Endothelial cell of umbilical vein (primary cell): ENCODE measurements at regions not wholly inside any gene's neighbourhood (a gene's known extent, or its start where the extent isn't known, plus 50 kb on each side); places are given as distances from the start of the nearest gene placed in this dataset.
"Not testable (repeated sequence)": the region's sequence is repeated elsewhere in the genome, so short reads cannot be mapped to it uniquely, and the experiment has no call there.

Experiments
- BruUV-seq: library from RNA; stranded (reverse); fragments of 400-500 nt; replicated peaks from 2 replicates; lab custom pipeline; 2021; lab: Mats Ljungman, UMichigan
- CTCF ChIA-PET: fragments of 300-600, 350-600 bp; sonication (Branson Sonifier 250); formaldehyde crosslinking; loops from one replicate; lab custom pipeline; 2021; ENCODE audit warnings: antibody characterized with exemption, inconsistent platforms; lab: Charles Lee
- POLR2A ChIA-PET: fragments of 300-600, 350-600 bp; sonication (Branson Sonifier 250); formaldehyde crosslinking; loops from one replicate; lab custom pipeline; 2021; ENCODE audit warnings: antibody characterized with exemption, inconsistent platforms; lab: Charles Lee
- DNase-seq: peaks from one replicate; pipeline ENCODE4 v3.0.0-alpha.2; 2011; ENCODE audit warnings: low read depth, low spot score
- FAIRE-seq: peaks from 2 replicates; lab custom pipeline; 2011; peaks lifted over from hg19 to GRCh38; lab: Jason Lieb, UNC
- H2AFZ ChIP-seq: 2 replicates; pipeline ENCODE4 v1.6.0; 2012; ENCODE audit warnings: low read depth, low read length, control low read depth, inconsistent platforms
- H3K27ac ChIP-seq: 2 replicates; pipeline ENCODE4 v1.5.1; 2011; ENCODE audit warnings: low read depth, mild to moderate bottlenecking, control low read depth, low read length, moderate library complexity; ENCODE audit not compliant: insufficient read depth
- H3K27me3 ChIP-seq, 2 experiments: 2 replicates each; pipeline versions ENCODE4 v1.6.0 to v1.6.1; 2011; ENCODE audit warnings: low read length in 2 of 2, mixed read lengths in 1 of 2; ENCODE audit not compliant: control insufficient read depth in 2 of 2, insufficient read depth in 2 of 2
- H3K36me3 ChIP-seq, 2 experiments: 2 replicates in 1 of 2; 3 replicates in 1 of 2; pipeline ENCODE4 v1.5.1; 2011; ENCODE audit warnings: low read length in 2 of 2, mild to moderate bottlenecking in 1 of 2, moderate library complexity in 1 of 2; ENCODE audit not compliant: control insufficient read depth in 2 of 2, insufficient read depth in 2 of 2; ENCODE audit errors: extremely low read depth in 1 of 2
- H3K4me1 ChIP-seq: 3 replicates; pipeline ENCODE4 v1.5.1; 2011; ENCODE audit warnings: mild to moderate bottlenecking, low read length; ENCODE audit not compliant: control insufficient read depth, insufficient read depth; ENCODE audit errors: extremely low read depth
- H3K4me2 ChIP-seq: 2 replicates; pipeline ENCODE4 v1.6.1; 2011; ENCODE audit warnings: low read length, control low read depth, mixed read lengths; ENCODE audit not compliant: insufficient read depth
- H3K4me3 ChIP-seq, 3 experiments: fragments of 200-600 bp in 1 of 3; sonication (generic), shearing (Covaris generic) in 1 of 3; replicated peaks in 1 of 3; 2 replicates each; pipeline ENCODE4 v1.5.1; 2011 to 2016; ENCODE audit warnings: control low read depth in 3 of 3, low read length in 3 of 3, mild to moderate bottlenecking in 2 of 3, inconsistent platforms in 1 of 3, low read depth in 1 of 3, moderate library complexity in 1 of 3; ENCODE audit not compliant: insufficient read depth in 1 of 3
- H3K79me2 ChIP-seq: 2 replicates; pipeline ENCODE4 v1.6.0; 2012; ENCODE audit warnings: low read length, inconsistent platforms; ENCODE audit not compliant: control insufficient read depth, insufficient read depth
- H3K9ac ChIP-seq: replicated peaks from 2 replicates; pipeline ENCODE3; 2011; ENCODE audit warnings: low read length, control low read depth; ENCODE audit not compliant: insufficient read depth; ENCODE audit errors: extremely low read depth
- H3K9me1 ChIP-seq: replicated peaks from 3 replicates; pipeline ENCODE4 v1.6.0; 2011; ENCODE audit warnings: mild to moderate bottlenecking, low read length; ENCODE audit not compliant: control insufficient read depth, insufficient read depth; ENCODE audit errors: extremely low read depth
- H3K9me3 ChIP-seq: replicated peaks from 2 replicates; pipeline ENCODE4 v1.5.1; 2012; ENCODE audit warnings: low read length, inconsistent platforms; ENCODE audit not compliant: control insufficient read depth, insufficient read depth
- H4K20me1 ChIP-seq: replicated peaks from 2 replicates; pipeline ENCODE3; 2011; ENCODE audit warnings: mild to moderate bottlenecking, low read length; ENCODE audit not compliant: control insufficient read depth, insufficient read depth; ENCODE audit errors: extremely low read depth
- CTCF ChIP-seq, 2 donors: IDR thresholded peaks; 1 replicate in 1 of 2; 2 replicates in 1 of 2; pipeline ENCODE4 v1.5.1; 2011; ENCODE audit warnings: low read length in 2 of 2, mild to moderate bottlenecking in 2 of 2, moderate library complexity in 2 of 2, control low read depth in 1 of 2, inconsistent platforms in 1 of 2, low read depth in 1 of 2; ENCODE audit not compliant: insufficient read depth in 1 of 2; ENCODE audit errors: extremely low read depth in 1 of 2
- EZH2 ChIP-seq: IDR thresholded peaks from 2 replicates; pipeline ENCODE4 v1.6.1; 2012; ENCODE audit warnings: borderline replicate concordance, low read depth, mild to moderate bottlenecking, moderate library complexity, low read length, inconsistent platforms; ENCODE audit not compliant: severe bottlenecking
- FOS ChIP-seq: IDR thresholded peaks from 2 replicates; pipeline ENCODE4 v1.6.1; 2011; ENCODE audit warnings: mild to moderate bottlenecking, low read length, moderate library complexity, borderline replicate concordance; ENCODE audit not compliant: insufficient read depth
- GATA2 ChIP-seq: IDR thresholded peaks from 2 replicates; pipeline ENCODE4 v1.7.0; 2011; ENCODE audit warnings: low read depth, mild to moderate bottlenecking, moderate library complexity, mixed read lengths, low read length; ENCODE audit not compliant: insufficient read length, insufficient read depth
- JUN ChIP-seq: IDR thresholded peaks from 2 replicates; pipeline ENCODE4 v1.6.1; 2011; ENCODE audit warnings: borderline replicate concordance, low read depth; ENCODE audit not compliant: insufficient read length, insufficient read depth
- MAX ChIP-seq: IDR thresholded peaks from 2 replicates; pipeline ENCODE4 v1.6.1; 2011; ENCODE audit not compliant: insufficient read depth, insufficient read length
- MYC ChIP-seq: IDR thresholded peaks from one replicate; pipeline ENCODE4 v1.6.1; 2011; ENCODE audit warnings: mild to moderate bottlenecking, low read depth, low read length
- POLR2A ChIP-seq: IDR thresholded peaks from 2 replicates; pipeline ENCODE4 v1.6.1; 2012; ENCODE audit warnings: low read depth, mild to moderate bottlenecking, control low read depth, low read length
- POLR2AphosphoS5 ChIP-seq: IDR thresholded peaks from 2 replicates; pipeline ENCODE4 v1.6.1; 2012; ENCODE audit warnings: low read depth, mild to moderate bottlenecking, control low read depth, low read length, moderate library complexity; ENCODE audit not compliant: insufficient read depth
- dilution Hi-C: fragments of 300-500 bp; cut with MboI; formaldehyde crosslinking; loops from one replicate; pipeline ENCODE4 v1.15.0; 2019; ENCODE audit warnings: low sequenced_read_pairs; ENCODE audit not compliant: extremely low pct_ligation_motif_present
- intact Hi-C: fragments of 100-400 bp; cut with micrococcal nuclease; formaldehyde crosslinking; loops from one replicate; pipeline ENCODE4 v1.10.0; 2022

DNA sequence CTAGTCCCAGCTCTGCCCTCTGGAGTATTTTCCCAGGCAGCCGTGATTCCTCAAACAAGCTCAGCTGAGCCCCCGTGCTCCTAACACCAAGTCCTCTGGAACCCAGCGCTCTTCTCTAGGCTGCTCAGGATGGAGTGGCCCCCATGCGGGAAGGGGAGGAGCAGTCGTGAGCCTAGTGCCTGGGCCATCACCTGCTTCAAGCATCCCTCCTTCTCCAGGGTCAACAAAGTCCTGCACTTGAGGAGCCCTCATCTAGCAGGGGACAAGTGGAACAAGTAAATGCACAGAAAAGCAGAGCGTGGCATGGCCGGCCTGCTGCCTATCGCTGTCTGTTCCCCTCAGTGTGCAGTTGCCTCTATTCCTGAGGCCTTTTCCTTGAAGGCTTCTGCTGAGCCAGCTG, 168.6 kb downstream of the INHBB start:
- no peak overlapping the region for H3K4me2 ChIP-seq
- ChIA-PET CTCF (no interaction called here), POLR2A (no interaction called here)
- intact Hi-C loops (no loop called here), dilution Hi-C loops (no loop called here)
- no peak overlapping the region for H3K4me3 ChIP-seq
- H2AFZ ChIP-seq = no peak overlapping the region
- TF ChIP-seq EZH2 (no peak), FOS (no peak), MYC (no peak), GATA2 (no peak), MAX (no peak), CTCF (IDR thresholded peaks at IDR 0.05; ENCODE audit: extremely low read depth in 1 of 2, insufficient read depth in 1 of 2, low read depth in 1 of 2, low read length in 2 of 2) (no peak), JUN (no peak), POLR2AphosphoS5 (no peak), POLR2A (no peak)
- H3K4me1 ChIP-seq = no peaks in the 10 kb centered on the region
- no peak overlapping the region for H3K27ac ChIP-seq
- FAIRE-seq (no peak), DNase-seq (no peak)
- peaks cover 15 to 49% of the 10 kb centered on the region in 2 experiments for H3K27me3 ChIP-seq
- no peaks in the 10 kb centered on the region for H4K20me1 ChIP-seq
- no peaks in the 10 kb centered on the region for H3K36me3 ChIP-seq
- H3K9me1 ChIP-seq = no peaks in the 10 kb centered on the region
- H3K9me3 ChIP-seq = no peaks in the 10 kb centered on the region
- no peaks in the 10 kb centered on the region for H3K79me2 ChIP-seq
- no peak overlapping the region for H3K9ac ChIP-seq
- BruUV-seq = no TSS peak

DNA sequence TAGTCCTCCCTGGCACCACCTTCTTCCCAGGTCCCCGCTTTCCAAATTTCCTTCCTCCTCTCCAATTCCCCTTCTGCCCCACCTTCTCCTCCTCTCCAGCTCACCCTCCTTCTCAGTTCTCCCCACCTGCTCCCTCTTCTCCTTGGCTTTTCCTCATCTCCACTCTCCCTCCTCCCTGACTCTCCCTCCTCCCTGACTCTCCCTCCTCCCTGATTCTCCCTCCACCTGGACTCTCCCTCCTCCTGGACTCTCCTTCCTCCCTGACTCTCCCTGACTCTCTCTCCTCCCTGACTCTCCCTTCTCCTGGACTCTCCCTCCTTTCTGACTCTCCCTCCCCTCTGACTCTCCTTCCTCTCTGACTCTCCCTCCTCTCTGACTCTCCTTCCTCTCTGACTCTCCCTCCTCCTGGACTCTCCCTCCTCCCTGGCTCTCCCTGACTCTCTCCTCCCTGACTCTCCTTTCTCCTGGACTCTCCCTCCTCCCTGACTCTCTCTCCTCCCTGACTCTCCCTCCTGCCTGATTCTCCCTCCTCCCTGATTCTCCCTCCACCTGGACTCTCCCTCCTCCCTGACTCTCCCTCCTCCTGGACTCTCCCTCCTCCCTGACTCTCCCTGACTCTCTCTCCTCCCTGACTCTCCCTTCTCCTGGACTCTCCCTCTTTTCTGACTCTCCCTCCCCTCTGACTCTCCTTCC, 169.3 kb downstream of the INHBB start:
- H3K4me3 ChIP-seq, intact Hi-C loops, H3K4me1 ChIP-seq, H3K36me3 ChIP-seq, H3K9ac ChIP-seq, H3K9me3 ChIP-seq, H3K79me2 ChIP-seq, H3K9me1 ChIP-seq, H4K20me1 ChIP-seq, DNase-seq, dilution Hi-C loops, H3K4me2 ChIP-seq, FAIRE-seq, H3K27ac ChIP-seq, BruUV-seq, POLR2A ChIA-PET, H2AFZ ChIP-seq: not testable (repeated sequence)
- peaks cover 14 to 49% of the 10 kb centered on the region in 2 experiments for H3K27me3 ChIP-seq
- CTCF ChIA-PET = interaction anchor here (3.1 kb wide), 1 partner anchor 172 kb away, joined by 11 read pairs; no protein-coding TSS in a partner anchor
